IPS-NIHi11 (cell line): ENCODE measurements at regions not wholly inside any gene's neighbourhood (a gene's known extent, or its start where the extent isn't known, plus 50 kb on each side); places are given as distances from the start of the nearest gene placed in this dataset.

ENCODE experiments used
- DNase-seq: peaks from one replicate; pipeline ENCODE4 v3.0.0; 2012; ENCODE audit warnings: mixed read lengths, low spot score

- DNase-seq, result no peak
Measured at GRCh38 chr14:27090716-27091115, 492.9 kb upstream of the NOVA1 start.

DNA sequence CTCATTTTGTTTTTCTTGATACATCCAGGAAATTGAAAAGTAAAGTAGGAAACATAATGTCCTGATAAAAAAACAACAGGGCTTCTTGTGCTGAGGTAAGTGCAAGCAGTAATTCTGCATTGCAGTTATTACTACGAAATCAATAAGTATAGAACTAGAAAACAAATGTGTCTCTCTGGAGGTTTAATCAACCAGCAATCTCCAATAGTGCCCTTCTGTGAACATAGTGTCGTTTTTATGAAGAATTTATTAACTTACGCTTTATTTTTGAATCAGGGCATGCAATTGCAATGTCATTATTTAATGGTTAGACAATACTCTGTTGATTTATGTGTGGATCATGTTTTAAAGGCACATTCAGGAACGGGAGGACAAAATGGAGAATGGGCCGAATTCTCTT lies 494.1 kb upstream of the NOVA1 start:
- DNase-seq, result no peak

DNA sequence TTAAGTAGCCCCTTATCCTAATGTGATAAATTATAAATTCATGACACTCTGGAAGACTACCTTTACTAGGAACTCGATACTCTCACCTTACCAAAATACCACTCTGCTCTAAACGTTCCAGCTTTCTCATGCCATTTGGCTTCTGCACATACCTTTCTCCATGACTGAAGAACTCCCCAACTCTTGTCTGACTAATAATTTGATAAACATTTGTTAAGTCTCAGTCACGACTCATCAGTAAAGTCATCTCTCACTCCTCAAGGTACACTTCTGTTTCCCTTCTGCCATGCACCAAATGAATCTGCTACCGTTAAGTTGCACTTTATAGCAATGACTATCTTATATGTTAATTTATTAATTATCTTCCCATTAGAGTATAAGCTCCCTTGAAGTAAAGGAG lies 498.3 kb upstream of the NOVA1 start:
- DNase-seq, result no peak

- DNase-seq, result no peak
Measured at GRCh38 chr14:27098451-27098850, 500.6 kb upstream of the NOVA1 start.

- no peak for DNase-seq
Measured at GRCh38 chr14:27114180-27114579, 516.3 kb upstream of the NOVA1 start.

DNA sequence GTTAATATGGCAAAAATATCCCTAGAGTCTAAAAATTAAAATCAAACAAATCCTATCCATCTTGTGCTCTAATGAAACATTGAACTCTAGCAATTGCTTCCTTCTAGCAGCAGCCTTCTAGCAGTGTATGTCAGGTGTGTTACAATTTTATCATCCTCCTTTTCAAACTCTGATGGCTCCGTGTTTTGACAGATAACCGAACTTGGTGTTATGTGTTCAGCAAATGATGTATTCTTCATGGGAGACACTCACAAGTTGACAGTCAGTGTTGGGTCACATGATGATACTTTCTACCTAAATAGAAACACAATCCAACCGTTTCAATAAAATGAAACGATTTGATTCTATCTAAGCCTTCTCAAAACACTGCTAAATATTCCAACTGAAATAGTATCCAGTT lies 525.3 kb upstream of the NOVA1 start:
- no peak for DNase-seq

DNA sequence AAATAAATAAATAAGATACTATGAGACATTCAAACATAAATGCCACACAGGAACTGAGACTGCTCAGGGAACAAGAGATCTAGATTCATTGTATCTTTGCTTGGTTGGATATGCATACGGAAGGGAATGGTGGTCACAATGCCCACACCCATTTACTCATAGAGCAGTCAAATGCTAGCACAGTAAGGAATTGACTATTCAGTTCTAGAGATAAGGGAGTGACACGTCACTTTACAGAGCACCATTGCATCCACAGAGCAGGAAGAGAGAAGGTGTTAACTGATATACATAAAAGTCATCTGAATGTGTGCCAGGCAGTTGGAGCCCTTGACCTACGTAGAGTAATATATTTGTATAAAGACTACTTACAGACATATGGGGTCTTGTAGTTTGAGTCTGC lies 530.0 kb upstream of the NOVA1 start:
- no peak for DNase-seq

- no peak for DNase-seq
Measured at GRCh38 chr14:27134200-27134599, 536.4 kb upstream of the NOVA1 start.

DNA sequence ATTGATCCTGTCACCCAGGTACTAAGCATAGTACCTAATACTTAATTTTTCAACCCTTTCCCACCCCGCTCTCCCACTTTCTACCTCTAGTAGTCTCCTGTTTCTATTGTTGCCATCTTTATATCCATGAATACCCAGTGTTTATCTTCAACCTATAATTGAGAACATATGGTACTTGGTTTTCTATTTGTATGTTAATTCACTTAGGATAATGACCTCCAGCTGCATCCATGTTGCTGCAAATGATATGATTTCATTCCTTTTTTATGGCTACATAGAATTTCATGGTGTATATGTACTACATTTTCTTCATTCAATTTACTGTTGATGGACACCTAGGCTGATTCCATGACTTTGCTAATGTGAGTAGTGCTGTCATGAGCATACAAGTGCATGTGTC lies 547.3 kb upstream of the NOVA1 start:
- no peak for DNase-seq

- no peak for DNase-seq
Measured at GRCh38 chr14:27148143-27148542, 550.3 kb upstream of the NOVA1 start.

DNA sequence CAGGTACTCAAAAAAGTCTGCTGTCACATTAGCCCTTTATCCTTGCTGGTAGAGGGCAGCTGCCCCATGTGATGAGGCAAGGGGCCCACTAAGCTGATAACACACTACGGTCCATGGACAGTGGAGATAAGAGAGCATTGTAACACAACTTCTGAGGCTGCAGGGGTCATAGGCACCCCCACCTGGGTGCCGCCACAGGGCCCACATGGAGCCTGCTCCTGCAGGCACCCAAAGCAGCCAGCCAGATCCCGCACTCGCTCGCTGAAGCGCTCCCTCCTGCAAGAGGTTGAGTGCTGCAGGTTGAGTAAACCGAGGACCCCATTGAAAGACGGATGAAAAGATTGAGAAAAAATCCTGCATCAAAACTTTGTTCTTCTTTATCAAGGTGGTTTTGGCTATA lies 566.3 kb upstream of the NOVA1 start:
- DNase-seq, result no peak

DNA sequence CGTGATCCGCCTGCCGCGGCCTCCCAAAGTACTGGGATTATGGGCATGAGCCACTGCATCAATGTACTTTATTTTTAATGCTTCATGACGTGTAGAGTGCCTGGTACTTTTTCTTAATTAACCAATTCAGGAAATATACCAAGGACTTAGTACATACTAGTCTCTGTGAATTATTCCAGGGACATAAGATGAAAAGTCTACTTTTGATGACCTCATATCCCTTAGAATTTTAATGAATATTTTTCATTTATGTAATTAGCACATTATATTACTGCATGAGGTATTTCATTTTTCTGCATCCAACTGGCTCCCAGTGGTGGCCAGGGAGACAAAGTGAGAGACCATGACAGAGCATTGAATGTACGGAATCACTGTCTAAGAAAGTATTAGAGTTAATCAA lies 577.7 kb upstream of the NOVA1 start:
- DNase-seq, result no peak

DNA sequence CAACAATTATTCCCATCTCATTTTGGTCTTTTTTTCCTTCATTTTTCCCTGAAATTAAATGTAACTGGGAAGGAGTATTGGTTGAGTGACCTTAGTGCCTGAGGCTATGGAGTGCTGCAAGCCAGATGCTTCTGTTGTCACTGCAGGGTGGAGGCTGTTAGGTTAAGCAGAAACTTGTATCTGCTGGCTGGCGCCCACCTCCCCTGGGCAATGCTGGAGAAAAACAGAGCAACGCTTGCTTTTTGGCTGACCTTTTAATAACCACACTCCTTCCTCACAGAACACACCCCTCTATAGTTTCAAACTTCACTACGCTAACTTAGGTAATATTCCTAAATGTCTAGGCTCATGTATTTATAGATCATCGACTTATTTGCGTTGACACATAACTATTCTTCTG lies 583.5 kb upstream of the NOVA1 start:
- no peak for DNase-seq

- no peak for DNase-seq
Measured at GRCh38 chr14:27184427-27184826, 586.6 kb upstream of the NOVA1 start.

DNA sequence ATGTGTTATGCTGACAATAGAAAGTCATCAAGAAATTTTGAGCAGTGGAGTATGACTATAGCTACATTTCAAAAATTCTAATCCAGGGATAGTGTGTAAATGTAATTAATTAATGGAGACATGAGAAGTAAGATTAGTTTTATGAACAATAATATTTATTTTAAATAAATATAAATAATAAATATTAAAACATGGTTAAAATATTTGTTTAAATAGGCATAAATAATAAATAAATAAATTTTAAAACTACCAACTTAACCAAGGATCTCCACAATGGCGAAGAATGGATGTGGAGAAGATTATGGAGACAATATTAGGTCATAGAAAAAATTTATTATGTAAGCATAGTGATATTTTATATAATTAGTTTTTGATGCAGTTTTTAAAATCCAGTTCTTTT lies 588.2 kb upstream of the NOVA1 start:
- no peak for DNase-seq

GRCh38 chr14:27187136-27187535 lies 589.3 kb upstream of the NOVA1 start:
- DNase-seq, result no peak

GRCh38 chr14:27190296-27190695 lies 592.5 kb upstream of the NOVA1 start:
- no peak for DNase-seq

- DNase-seq, result no peak
Measured at GRCh38 chr14:27199272-27199671, 601.4 kb upstream of the NOVA1 start.

- DNase-seq, result no peak
Measured at GRCh38 chr14:27205036-27205435, 607.2 kb upstream of the NOVA1 start.

DNA sequence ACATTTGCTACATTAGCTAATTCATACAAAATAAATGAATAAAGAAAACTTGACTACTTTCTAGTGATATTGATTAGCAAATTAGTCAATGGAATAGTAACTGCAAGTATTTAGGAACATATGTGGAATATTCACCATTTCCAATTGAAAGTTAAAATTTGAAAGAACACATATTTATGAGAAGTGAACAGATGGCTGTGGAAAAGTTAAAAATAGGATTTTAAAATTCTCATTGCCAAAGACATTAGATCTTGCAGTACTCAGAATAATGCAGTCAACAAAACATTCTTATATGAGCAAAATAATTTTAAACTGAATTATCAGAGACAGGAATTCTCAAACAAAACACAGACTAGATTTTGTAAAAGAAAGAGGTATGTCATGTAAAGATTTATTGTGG lies 613.9 kb upstream of the NOVA1 start:
- DNase-seq, result no peak

- no peak for DNase-seq
Measured at GRCh38 chr14:27222671-27223070, 624.8 kb upstream of the NOVA1 start.

GRCh38 chr14:27223906-27224305 lies 626.1 kb upstream of the NOVA1 start:
- DNase-seq, result no peak

DNA sequence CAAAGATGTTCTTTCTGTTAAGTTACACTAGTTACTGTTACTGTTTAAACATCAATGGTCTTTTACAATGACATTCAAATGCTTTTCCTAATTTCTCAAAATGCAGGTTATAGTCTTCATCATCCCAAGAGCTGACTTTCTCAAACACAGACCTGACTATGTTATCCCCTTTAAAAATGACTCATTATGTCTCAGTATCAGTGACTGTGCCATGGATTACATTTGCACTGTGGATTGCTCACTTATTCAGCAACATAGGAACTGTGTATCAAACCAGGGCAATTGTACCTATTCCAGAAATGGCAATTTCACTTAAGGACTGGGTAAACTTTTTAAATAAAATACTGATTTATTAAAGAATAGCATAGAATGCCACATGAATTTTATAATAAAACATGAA lies 630.2 kb upstream of the NOVA1 start:
- DNase-seq, result no peak

- DNase-seq, result no peak
Measured at GRCh38 chr14:27234331-27234730, 636.5 kb upstream of the NOVA1 start.

DNA sequence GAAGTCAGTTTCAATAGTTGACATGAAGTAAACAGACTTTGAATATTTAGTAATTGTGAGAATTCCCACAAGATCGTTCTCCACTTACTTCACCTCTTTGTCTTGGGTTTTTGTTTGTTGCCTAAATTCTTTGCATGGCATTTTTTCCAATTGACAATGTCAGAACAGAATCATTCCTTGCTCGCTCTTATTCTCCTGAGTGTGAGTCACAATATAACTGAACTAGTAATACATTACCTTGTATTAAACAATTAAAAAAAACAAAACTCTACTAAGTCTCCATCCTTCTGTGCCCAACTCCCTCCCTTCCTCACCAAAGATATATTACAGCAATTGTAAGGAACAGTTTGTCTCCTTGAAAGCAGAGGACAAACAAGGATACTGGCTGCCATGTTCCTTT lies 638.8 kb upstream of the NOVA1 start:
- no peak for DNase-seq
